ENCODE measurements at regions not wholly inside any gene's neighbourhood (a gene's known extent, or its start where the extent isn't known, plus 50 kb on each side); places are given as distances from the start of the nearest gene placed in this dataset.

DNA sequence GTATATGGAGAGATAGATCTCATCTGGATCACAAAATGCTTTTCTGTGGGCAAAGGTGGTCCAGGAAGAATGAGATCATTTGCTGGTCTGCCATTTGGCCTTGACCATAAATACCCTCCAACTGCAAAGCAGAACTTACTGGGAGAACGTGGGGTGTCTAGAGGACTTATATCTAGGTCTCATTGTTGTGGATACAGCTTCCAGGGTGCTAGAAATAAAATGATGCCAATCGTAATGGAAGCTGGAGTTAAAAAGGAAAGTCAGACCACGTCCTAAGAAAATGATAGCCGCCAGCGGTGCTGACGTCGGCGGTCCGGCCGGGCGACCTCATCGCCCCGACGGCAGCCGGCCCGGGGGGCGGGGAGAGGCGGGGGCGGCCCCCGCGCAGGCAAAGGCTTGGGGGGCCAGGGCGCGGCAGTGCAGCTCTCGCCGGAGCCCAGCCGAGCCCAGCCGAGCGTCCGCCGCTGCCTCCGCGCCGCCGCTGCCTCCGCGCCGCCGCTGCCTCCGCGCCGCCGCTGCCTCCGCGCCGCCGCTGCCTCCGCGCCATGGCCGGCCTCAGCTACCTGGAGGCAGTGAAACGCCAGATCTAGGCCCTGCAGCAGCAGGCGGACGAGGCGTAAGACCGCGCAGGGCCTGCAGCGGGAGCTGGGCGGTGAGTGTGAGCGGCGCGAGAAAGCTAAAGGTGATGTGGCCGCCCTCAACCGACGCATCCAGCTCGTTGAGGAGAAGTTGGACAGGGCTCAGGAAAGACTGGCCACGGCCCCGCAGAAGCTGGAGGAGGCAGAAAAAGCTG lies 89.5 kb downstream of the EOMES start:
- CTCF ChIA-PET = interaction anchor here (0.8 to 2.0 kb wide), 7 partner anchors 11 to 163 kb away, joined by 3 to 12 read pairs (median 4); no protein-coding TSS in a partner anchor
- Mint-ChIP-seq H3K4me3 (peak overlapping the region; percentile 66), H3K9me3 (no peaks in the 10 kb centered on the region), H3K27me3 (ENCODE audit: low read depth) (peaks cover 21% of the 10 kb centered on the region), H3K36me3 (no peaks in the 10 kb centered on the region), H3K4me1 (peaks cover 13% of the 10 kb centered on the region), H3K27ac (peak overlapping the region; percentile 41; the same call in 1 of the 2 replicates)
- DNase-seq (ENCODE audit: low spot score) = peak; percentile 64
- TF ChIP-seq, protein P1, sequence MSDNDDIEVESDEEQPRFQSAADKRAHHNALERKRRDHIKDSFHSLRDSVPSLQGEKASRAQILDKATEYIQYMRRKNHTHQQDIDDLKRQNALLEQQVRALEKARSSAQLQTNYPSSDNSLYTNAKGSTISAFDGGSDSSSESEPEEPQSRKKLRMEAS (CRISPR knock-in tag; IDR thresholded peaks at IDR 0.05) = peak; percentile 75; the same call in 1 of the 2 replicates
- TF ChIP-seq, protein P2, sequence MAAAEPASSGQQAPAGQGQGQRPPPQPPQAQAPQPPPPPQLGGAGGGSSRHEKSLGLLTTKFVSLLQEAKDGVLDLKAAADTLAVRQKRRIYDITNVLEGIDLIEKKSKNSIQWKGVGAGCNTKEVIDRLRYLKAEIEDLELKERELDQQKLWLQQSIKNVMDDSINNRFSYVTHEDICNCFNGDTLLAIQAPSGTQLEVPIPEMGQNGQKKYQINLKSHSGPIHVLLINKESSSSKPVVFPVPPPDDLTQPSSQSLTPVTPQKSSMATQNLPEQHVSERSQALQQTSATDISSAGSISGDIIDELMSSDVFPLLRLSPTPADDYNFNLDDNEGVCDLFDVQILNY (CRISPR knock-in tag; IDR thresholded peaks at IDR 0.05) = peak; percentile 79
- TF ChIP-seq ZNF138 (CRISPR knock-in tag; conservative IDR thresholded peaks at IDR 0.05) (0 out of 2 replicates have a peak, but pooled peaks have one; percentile 40), ETV6 (CRISPR knock-in tag; IDR thresholded peaks at IDR 0.05) (0 out of 2 replicates have a peak, but pooled peaks have one; percentile 20), FOXP1 (CRISPR knock-in tag; IDR thresholded peaks at IDR 0.05; ENCODE audit: borderline replicate concordance) (peak; percentile 96), TCF7 (CRISPR knock-in tag; IDR thresholded peaks at IDR 0.05; ENCODE audit: low read depth) (0 out of 2 replicates have a peak, but pooled peaks have one; percentile 22), NR3C1 (CRISPR knock-in tag; conservative IDR thresholded peaks at IDR 0.05; ENCODE audit: low read depth) (0 out of 2 replicates have a peak, but pooled peaks have one; percentile 56), FOXK1 (CRISPR knock-in tag; IDR thresholded peaks at IDR 0.05) (no peak), EMX1 (CRISPR knock-in tag; IDR thresholded peaks at IDR 0.05) (no peak), ESRRA (CRISPR knock-in tag; IDR thresholded peaks at IDR 0.05; ENCODE audit: borderline replicate concordance) (peak; percentile 62; the same call in 1 of the 2 replicates), KAT7 (CRISPR knock-in tag; IDR thresholded peaks at IDR 0.05; ENCODE audit: borderline replicate concordance) (peak; percentile 73; the same call in 1 of the 2 replicates), TP53 (CRISPR knock-in tag; IDR thresholded peaks at IDR 0.05) (0 out of 2 replicates have a peak, but pooled peaks have one; percentile 35), ZNF423 (CRISPR knock-in tag; IDR thresholded peaks at IDR 0.05) (no peak), CREM (CRISPR knock-in tag; IDR thresholded peaks at IDR 0.05) (0 out of 2 replicates have a peak, but pooled peaks have one; percentile 28), CBFB (CRISPR knock-in tag; IDR thresholded peaks at IDR 0.05; ENCODE audit: low read depth) (peak; percentile 44; the same call in 1 of the 2 replicates), RELA (CRISPR knock-in tag; IDR thresholded peaks at IDR 0.05; ENCODE audit: borderline replicate concordance) (peak; percentile 61; the same call in 1 of the 2 replicates)
- TF ChIP-seq, protein P3, sequence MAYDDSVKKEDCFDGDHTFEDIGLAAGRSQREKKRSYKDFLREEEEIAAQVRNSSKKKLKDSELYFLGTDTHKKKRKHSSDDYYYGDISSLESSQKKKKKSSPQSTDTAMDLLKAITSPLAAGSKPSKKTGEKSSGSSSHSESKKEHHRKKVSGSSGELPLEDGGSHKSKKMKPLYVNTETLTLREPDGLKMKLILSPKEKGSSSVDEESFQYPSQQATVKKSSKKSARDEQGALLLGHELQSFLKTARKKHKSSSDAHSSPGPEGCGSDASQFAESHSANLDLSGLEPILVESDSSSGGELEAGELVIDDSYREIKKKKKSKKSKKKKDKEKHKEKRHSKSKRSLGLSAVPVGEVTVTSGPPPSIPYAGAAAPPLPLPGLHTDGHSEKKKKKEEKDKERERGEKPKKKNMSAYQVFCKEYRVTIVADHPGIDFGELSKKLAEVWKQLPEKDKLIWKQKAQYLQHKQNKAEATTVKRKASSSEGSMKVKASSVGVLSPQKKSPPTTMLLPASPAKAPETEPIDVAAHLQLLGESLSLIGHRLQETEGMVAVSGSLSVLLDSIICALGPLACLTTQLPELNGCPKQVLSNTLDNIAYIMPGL (CRISPR knock-in tag; IDR thresholded peaks at IDR 0.05) = peak; percentile 44; the same call in 1 of the 2 replicates
- TF ChIP-seq, protein P4, sequence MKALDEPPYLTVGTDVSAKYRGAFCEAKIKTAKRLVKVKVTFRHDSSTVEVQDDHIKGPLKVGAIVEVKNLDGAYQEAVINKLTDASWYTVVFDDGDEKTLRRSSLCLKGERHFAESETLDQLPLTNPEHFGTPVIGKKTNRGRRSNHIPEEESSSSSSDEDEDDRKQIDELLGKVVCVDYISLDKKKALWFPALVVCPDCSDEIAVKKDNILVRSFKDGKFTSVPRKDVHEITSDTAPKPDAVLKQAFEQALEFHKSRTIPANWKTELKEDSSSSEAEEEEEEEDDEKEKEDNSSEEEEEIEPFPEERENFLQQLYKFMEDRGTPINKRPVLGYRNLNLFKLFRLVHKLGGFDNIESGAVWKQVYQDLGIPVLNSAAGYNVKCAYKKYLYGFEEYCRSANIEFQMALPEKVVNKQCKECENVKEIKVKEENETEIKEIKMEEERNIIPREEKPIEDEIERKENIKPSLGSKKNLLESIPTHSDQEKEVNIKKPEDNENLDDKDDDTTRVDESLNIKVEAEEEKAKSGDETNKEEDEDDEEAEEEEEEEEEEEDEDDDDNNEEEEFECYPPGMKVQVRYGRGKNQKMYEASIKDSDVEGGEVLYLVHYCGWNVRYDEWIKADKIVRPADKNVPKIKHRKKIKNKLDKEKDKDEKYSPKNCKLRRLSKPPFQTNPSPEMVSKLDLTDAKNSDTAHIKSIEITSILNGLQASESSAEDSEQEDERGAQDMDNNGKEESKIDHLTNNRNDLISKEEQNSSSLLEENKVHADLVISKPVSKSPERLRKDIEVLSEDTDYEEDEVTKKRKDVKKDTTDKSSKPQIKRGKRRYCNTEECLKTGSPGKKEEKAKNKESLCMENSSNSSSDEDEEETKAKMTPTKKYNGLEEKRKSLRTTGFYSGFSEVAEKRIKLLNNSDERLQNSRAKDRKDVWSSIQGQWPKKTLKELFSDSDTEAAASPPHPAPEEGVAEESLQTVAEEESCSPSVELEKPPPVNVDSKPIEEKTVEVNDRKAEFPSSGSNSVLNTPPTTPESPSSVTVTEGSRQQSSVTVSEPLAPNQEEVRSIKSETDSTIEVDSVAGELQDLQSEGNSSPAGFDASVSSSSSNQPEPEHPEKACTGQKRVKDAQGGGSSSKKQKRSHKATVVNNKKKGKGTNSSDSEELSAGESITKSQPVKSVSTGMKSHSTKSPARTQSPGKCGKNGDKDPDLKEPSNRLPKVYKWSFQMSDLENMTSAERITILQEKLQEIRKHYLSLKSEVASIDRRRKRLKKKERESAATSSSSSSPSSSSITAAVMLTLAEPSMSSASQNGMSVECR (CRISPR knock-in tag; IDR thresholded peaks at IDR 0.05; ENCODE audit: borderline replicate concordance) = peak; percentile 33; the same call in 1 of the 2 replicates
- TF ChIP-seq, protein P5, sequence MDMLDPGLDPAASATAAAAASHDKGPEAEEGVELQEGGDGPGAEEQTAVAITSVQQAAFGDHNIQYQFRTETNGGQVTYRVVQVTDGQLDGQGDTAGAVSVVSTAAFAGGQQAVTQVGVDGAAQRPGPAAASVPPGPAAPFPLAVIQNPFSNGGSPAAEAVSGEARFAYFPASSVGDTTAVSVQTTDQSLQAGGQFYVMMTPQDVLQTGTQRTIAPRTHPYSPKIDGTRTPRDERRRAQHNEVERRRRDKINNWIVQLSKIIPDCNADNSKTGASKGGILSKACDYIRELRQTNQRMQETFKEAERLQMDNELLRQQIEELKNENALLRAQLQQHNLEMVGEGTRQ (CRISPR knock-in tag; IDR thresholded peaks at IDR 0.05) = no peak; the same call in 1 of the 2 replicates
- TF ChIP-seq, protein P6, sequence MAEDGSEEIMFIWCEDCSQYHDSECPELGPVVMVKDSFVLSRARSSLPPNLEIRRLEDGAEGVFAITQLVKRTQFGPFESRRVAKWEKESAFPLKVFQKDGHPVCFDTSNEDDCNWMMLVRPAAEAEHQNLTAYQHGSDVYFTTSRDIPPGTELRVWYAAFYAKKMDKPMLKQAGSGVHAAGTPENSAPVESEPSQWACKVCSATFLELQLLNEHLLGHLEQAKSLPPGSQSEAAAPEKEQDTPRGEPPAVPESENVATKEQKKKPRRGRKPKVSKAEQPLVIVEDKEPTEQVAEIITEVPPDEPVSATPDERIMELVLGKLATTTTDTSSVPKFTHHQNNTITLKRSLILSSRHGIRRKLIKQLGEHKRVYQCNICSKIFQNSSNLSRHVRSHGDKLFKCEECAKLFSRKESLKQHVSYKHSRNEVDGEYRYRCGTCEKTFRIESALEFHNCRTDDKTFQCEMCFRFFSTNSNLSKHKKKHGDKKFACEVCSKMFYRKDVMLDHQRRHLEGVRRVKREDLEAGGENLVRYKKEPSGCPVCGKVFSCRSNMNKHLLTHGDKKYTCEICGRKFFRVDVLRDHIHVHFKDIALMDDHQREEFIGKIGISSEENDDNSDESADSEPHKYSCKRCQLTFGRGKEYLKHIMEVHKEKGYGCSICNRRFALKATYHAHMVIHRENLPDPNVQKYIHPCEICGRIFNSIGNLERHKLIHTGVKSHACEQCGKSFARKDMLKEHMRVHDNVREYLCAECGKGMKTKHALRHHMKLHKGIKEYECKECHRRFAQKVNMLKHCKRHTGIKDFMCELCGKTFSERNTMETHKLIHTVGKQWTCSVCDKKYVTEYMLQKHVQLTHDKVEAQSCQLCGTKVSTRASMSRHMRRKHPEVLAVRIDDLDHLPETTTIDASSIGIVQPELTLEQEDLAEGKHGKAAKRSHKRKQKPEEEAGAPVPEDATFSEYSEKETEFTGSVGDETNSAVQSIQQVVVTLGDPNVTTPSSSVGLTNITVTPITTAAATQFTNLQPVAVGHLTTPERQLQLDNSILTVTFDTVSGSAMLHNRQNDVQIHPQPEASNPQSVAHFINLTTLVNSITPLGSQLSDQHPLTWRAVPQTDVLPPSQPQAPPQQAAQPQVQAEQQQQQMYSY (CRISPR knock-in tag; IDR thresholded peaks at IDR 0.05) = no peak
- POLR2A ChIA-PET = interaction anchor here (1.1 to 1.4 kb wide), 3 partner anchors 48 to 148 kb away, joined by 3 to 5 read pairs (median 4); partner anchors contain the start of gene SLC4A7
- peak; percentile 97 for ATAC-seq

All from WTC11 (cell line).